GM12892 (cell line): ENCODE measurements at regions not wholly inside any gene's neighbourhood (a gene's known extent, or its start where the extent isn't known, plus 50 kb on each side); places are given as distances from the start of the nearest gene placed in this dataset.

Source experiments
- POLR2A ChIP-seq: IDR thresholded peaks from 2 replicates; pipeline ENCODE4 v1.6.1; 2011; ENCODE audit warnings: low read depth, low read length, control low read depth
- TAF1 ChIP-seq: IDR thresholded peaks from 2 replicates; pipeline ENCODE4 v1.6.1; 2011; ENCODE audit warnings: low read depth, mild to moderate bottlenecking, control low read depth, low read length, borderline replicate concordance

GRCh38 chr5:167936944-167937634 lies 354.4 kb upstream of the WWC1 start:
- TF ChIP-seq POLR2A (no peak), TAF1 (no peak)
